D721Med (cell line): ENCODE measurements at regions not wholly inside any gene's neighbourhood (a gene's known extent, or its start where the extent isn't known, plus 50 kb on each side); places are given as distances from the start of the nearest gene placed in this dataset.

Experiments
- DNase-seq: peaks from one replicate; pipeline ENCODE4 v3.0.0; 2011; ENCODE audit warnings: low spot score; ENCODE audit not compliant: insufficient read length
- FAIRE-seq: peaks from 2 replicates; lab custom pipeline; 2011; peaks lifted over from hg19 to GRCh38; lab: Jason Lieb, UNC
- CTCF ChIP-seq: IDR thresholded peaks from 2 replicates; pipeline ENCODE4 v1.5.1; 2012; ENCODE audit warnings: mild to moderate bottlenecking, control low read depth; ENCODE audit not compliant: insufficient read depth; ENCODE audit errors: missing control alignments

- FAIRE-seq (no peak), DNase-seq (no peak)
- no peak for TF ChIP-seq CTCF
Observed at GRCh38 chr3:66751842-66752241, 246.3 kb upstream of the KBTBD8 start.

GRCh38 chr3:66753670-66754069 lies 244.4 kb upstream of the KBTBD8 start:
- no peak for TF ChIP-seq CTCF
- DNase-seq (no peak), FAIRE-seq (no peak)

GRCh38 chr3:66754613-66755012 lies 243.5 kb upstream of the KBTBD8 start:
- TF ChIP-seq CTCF: no peak
- no peak for DNase-seq
- FAIRE-seq: no peak

- FAIRE-seq: no peak
Observed at GRCh38 chr3:66755924-66756323, 242.2 kb upstream of the KBTBD8 start.

GRCh38 chr3:66756468-66757036 lies 241.6 kb upstream of the KBTBD8 start:
- FAIRE-seq: no peak
- no peak for TF ChIP-seq CTCF
- no peak for DNase-seq

More at GRCh38 chr3:66755924-66756323, 242.2 kb upstream of the KBTBD8 start:
- DNase-seq: no peak
- TF ChIP-seq CTCF: no peak

- DNase-seq: no peak
- TF ChIP-seq CTCF: no peak
- no peak for FAIRE-seq
Observed at GRCh38 chr3:66761093-66761780, 236.9 kb upstream of the KBTBD8 start.
